H1 (cell line): ENCODE measurements at regions not wholly inside any gene's neighbourhood (a gene's known extent, or its start where the extent isn't known, plus 50 kb on each side); places are given as distances from the start of the nearest gene placed in this dataset.

ENCODE experiments used
- CEBPB ChIP-seq: IDR thresholded peaks from 2 replicates; pipeline ENCODE4 v1.6.1; 2012; ENCODE audit warnings: low read depth, low read length
- CHD1 ChIP-seq: IDR thresholded peaks from 2 replicates; pipeline ENCODE4 v1.6.1; 2012; ENCODE audit warnings: low read depth, low read length, improper control_type of control experiment
- CHD7 ChIP-seq: fragments of 300-600 bp; sonication (generic); IDR thresholded peaks from 2 replicates; pipeline ENCODE4 v1.7.1; 2012; ENCODE audit warnings: low read length, moderate library complexity, mild to moderate bottlenecking, inconsistent platforms; ENCODE audit not compliant: insufficient replicate concordance
- KDM4A ChIP-seq: IDR thresholded peaks from one replicate; pipeline ENCODE4 v1.7.1; 2012; ENCODE audit warnings: low read depth, mild to moderate bottlenecking, moderate library complexity, low read length, inconsistent platforms; ENCODE audit not compliant: severe bottlenecking
- RBBP5 ChIP-seq: IDR thresholded peaks from 2 replicates; pipeline ENCODE4 v1.7.1; 2012; ENCODE audit warnings: low read depth, mild to moderate bottlenecking, inconsistent platforms, low read length, moderate library complexity, borderline replicate concordance
- TAF7 ChIP-seq: optimal IDR thresholded peaks from 2 replicates; pipeline ENCODE3; 2011; ENCODE audit warnings: low read depth, mild to moderate bottlenecking, inconsistent platforms, low read length, moderate library complexity, borderline replicate concordance
- TCF12 ChIP-seq: IDR thresholded peaks from 2 replicates; pipeline ENCODE4 v1.6.1; 2011; ENCODE audit warnings: low read depth, mild to moderate bottlenecking, low read length
- YY1 ChIP-seq: IDR thresholded peaks from 2 replicates; pipeline ENCODE4 v1.6.1; 2011; ENCODE audit warnings: low read depth, mild to moderate bottlenecking, low read length

GRCh38 chr3:159865041-159865579 is 123.5 kb upstream of the IL12A start (continued):
- TF ChIP-seq CHD7 (no peak), CHD1 (no peak), KDM4A (no peak), CEBPB (no peak), TAF7 (no peak), TCF12 (no peak), RBBP5 (no peak), YY1 (no peak)
- TF ChIP-seq, all 59 proteins: peak for 0
